ENCODE measurements at regions not wholly inside any gene's neighbourhood (a gene's known extent, or its start where the extent isn't known, plus 50 kb on each side); places are given as distances from the start of the nearest gene placed in this dataset.

DNA sequence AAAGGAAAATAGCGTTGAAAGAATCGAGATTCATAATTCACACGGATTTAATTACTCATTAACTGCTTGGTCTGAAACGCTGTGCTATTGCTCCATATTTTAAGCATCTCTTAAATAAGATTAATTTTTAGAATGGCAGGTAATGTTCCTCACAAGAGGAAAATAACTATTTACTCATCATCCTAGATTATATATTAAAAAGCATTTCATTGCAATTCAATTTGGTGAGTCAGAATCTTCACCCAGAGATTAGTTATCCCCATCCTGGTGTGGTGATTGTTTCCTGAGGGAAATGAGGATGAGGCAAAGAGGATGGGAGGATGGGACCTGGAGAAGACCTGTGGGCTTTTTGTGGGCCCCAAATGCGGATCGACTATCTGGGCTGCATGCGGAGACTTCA lies 145.5 kb upstream of the MAP1B start:
- no peak for TF ChIP-seq EZH2 (IDR thresholded peaks at IDR 0.05; ENCODE audit: borderline replicate concordance, low read length)
- TF ChIP-seq, protein P1, sequence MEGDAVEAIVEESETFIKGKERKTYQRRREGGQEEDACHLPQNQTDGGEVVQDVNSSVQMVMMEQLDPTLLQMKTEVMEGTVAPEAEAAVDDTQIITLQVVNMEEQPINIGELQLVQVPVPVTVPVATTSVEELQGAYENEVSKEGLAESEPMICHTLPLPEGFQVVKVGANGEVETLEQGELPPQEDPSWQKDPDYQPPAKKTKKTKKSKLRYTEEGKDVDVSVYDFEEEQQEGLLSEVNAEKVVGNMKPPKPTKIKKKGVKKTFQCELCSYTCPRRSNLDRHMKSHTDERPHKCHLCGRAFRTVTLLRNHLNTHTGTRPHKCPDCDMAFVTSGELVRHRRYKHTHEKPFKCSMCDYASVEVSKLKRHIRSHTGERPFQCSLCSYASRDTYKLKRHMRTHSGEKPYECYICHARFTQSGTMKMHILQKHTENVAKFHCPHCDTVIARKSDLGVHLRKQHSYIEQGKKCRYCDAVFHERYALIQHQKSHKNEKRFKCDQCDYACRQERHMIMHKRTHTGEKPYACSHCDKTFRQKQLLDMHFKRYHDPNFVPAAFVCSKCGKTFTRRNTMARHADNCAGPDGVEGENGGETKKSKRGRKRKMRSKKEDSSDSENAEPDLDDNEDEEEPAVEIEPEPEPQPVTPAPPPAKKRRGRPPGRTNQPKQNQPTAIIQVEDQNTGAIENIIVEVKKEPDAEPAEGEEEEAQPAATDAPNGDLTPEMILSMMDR (IDR thresholded peaks at IDR 0.05; ENCODE audit: low read length), result no peak

Data from OCI-LY1 (cell line).